ENCODE measurements at regions not wholly inside any gene's neighbourhood (a gene's known extent, or its start where the extent isn't known, plus 50 kb on each side); places are given as distances from the start of the nearest gene placed in this dataset.

DNA sequence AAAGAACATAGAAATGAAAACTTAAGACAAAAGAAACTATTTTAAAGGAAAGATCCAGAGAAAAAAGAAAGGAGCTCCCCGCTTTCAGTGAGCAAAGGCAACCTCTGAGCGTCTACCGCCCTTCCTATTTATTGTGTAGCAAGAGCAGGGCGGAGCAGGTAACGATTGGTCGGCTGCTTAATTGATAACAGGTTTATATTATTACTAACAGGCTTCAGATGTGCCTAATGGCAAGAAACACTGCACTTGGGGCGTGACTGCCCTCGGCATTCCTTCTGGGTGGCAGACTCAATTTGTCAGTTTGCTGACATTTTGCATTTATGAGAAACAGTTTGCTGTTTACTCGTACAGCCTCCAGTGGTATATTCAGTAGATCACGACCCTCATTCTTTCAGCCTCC, 482.7 kb upstream of the C9orf72 start:
- H3K4me1 Mint-ChIP-seq (ENCODE audit: low read depth, unreplicated experiment) = no peaks in the 10 kb centered on the region

DNA sequence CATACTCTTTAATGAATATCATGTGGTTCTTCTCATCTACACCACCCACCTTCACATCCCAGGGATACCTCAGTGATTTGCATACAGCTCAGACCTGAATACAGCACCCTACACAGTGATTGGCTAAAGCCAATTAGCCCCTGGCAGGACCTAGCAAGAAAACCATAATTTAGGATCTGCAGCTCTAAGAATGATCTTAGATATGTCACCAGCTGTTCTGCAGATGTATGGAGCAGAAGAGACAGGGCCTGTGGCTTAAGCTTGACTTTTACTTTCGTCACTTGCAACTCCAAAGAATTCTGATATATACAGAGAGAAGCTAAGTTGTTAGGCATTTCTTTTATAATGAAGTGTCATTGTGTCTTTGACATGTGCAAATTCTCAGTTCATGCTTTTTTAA, 483.2 kb upstream of the C9orf72 start:
- ChIA-PET POLR2A (no interaction called here), CTCF (no interaction called here)
- no TSS peak for BruUV-seq (replicated peaks)
- Mint-ChIP-seq H3K9me3 (ENCODE audit: unreplicated experiment) (no peaks in the 10 kb centered on the region), H3K36me3 (ENCODE audit: insufficient read depth, unreplicated experiment) (no peaks in the 10 kb centered on the region), H3K27ac (ENCODE audit: unreplicated experiment) (no peak overlapping the region), H3K4me3 (ENCODE audit: unreplicated experiment) (no peak overlapping the region), H3K27me3 (ENCODE audit: insufficient read depth, unreplicated experiment) (no peaks in the 10 kb centered on the region), H3K4me1 (ENCODE audit: low read depth, unreplicated experiment) (no peaks in the 10 kb centered on the region)
- H3K4me3 ChIP-seq (ENCODE audit: low read depth, low read length) = no peak overlapping the region
- H3K27me3 ChIP-seq (replicated peaks; ENCODE audit: control insufficient read depth, insufficient read depth, low read length) = no peaks in the 10 kb centered on the region
- DNase-seq = no peak
- intact Hi-C loops (cut with micrococcal nuclease; ENCODE audit: unreplicated experiment) = no loop called here
- H3K4me1 ChIP-seq = no peaks in the 10 kb centered on the region
- H3K9me3 ChIP-seq = no peaks in the 10 kb centered on the region
- TF ChIP-seq, protein P1, sequence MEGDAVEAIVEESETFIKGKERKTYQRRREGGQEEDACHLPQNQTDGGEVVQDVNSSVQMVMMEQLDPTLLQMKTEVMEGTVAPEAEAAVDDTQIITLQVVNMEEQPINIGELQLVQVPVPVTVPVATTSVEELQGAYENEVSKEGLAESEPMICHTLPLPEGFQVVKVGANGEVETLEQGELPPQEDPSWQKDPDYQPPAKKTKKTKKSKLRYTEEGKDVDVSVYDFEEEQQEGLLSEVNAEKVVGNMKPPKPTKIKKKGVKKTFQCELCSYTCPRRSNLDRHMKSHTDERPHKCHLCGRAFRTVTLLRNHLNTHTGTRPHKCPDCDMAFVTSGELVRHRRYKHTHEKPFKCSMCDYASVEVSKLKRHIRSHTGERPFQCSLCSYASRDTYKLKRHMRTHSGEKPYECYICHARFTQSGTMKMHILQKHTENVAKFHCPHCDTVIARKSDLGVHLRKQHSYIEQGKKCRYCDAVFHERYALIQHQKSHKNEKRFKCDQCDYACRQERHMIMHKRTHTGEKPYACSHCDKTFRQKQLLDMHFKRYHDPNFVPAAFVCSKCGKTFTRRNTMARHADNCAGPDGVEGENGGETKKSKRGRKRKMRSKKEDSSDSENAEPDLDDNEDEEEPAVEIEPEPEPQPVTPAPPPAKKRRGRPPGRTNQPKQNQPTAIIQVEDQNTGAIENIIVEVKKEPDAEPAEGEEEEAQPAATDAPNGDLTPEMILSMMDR (IDR thresholded peaks at IDR 0.05; ENCODE audit: insufficient read depth in 1 of 2, low read depth in 1 of 2, low read length in 1 of 2, severe bottlenecking in 1 of 2, unreplicated experiment in 1 of 2) = no peak
- no peaks in the 10 kb centered on the region for H3K36me3 ChIP-seq (ENCODE audit: control insufficient read depth, insufficient read depth, low read length)

More for the DNA sequence above, 482.7 kb upstream of the C9orf72 start:
- Mint-ChIP-seq H3K9me3 (ENCODE audit: unreplicated experiment) (no peaks in the 10 kb centered on the region), H3K4me3 (ENCODE audit: unreplicated experiment) (no peak overlapping the region), H3K36me3 (ENCODE audit: insufficient read depth, unreplicated experiment) (no peaks in the 10 kb centered on the region), H3K27ac (ENCODE audit: unreplicated experiment) (no peak overlapping the region), H3K27me3 (ENCODE audit: insufficient read depth, unreplicated experiment) (no peaks in the 10 kb centered on the region)
- no peak for DNase-seq
- POLR2A ChIA-PET = no interaction called here
- no peak overlapping the region for H3K4me3 ChIP-seq (ENCODE audit: low read depth, low read length)
- H3K9me3 ChIP-seq = no peaks in the 10 kb centered on the region
- CTCF ChIA-PET = no interaction called here
- H3K27me3 ChIP-seq (replicated peaks; ENCODE audit: control insufficient read depth, insufficient read depth, low read length) = no peaks in the 10 kb centered on the region
- intact Hi-C loops (cut with micrococcal nuclease; ENCODE audit: unreplicated experiment) = no loop called here
- no peaks in the 10 kb centered on the region for H3K36me3 ChIP-seq (ENCODE audit: control insufficient read depth, insufficient read depth, low read length)
- TF ChIP-seq, protein P1 (IDR thresholded peaks at IDR 0.05; ENCODE audit: insufficient read depth in 1 of 2, low read depth in 1 of 2, low read length in 1 of 2, severe bottlenecking in 1 of 2, unreplicated experiment in 1 of 2) = no peak
- no peaks in the 10 kb centered on the region for H3K4me1 ChIP-seq
- no TSS peak for BruUV-seq (replicated peaks)

DNA sequence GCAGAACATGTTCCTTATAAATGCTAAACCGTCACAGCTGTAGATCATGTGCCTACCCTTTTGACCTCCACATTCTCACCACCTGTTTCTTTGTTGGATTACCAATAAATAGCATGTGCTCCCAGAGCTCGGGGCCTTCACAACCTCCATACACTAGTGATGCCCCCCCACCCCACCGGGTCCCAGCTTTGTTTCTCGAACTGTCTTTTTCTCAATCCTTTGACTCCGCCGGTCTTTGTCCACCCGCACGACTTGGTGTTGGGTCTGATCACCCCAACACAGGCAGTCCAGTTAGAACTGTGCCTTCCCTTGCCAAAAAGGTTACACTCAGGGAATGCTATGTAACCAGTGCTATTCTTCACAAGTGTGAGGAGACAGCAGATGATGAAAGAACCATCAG, 485.9 kb upstream of the C9orf72 start:
- H3K4me1 ChIP-seq = no peaks in the 10 kb centered on the region
- no peak for DNase-seq
- POLR2A ChIA-PET = no interaction called here
- Mint-ChIP-seq H3K4me3 (ENCODE audit: unreplicated experiment) (no peak overlapping the region), H3K27me3 (ENCODE audit: insufficient read depth, unreplicated experiment) (no peaks in the 10 kb centered on the region), H3K9me3 (ENCODE audit: unreplicated experiment) (no peaks in the 10 kb centered on the region), H3K4me1 (ENCODE audit: low read depth, unreplicated experiment) (no peaks in the 10 kb centered on the region), H3K36me3 (ENCODE audit: insufficient read depth, unreplicated experiment) (no peaks in the 10 kb centered on the region), H3K27ac (ENCODE audit: unreplicated experiment) (no peak overlapping the region)
- no peaks in the 10 kb centered on the region for H3K9me3 ChIP-seq
- TF ChIP-seq, protein P1 (IDR thresholded peaks at IDR 0.05; ENCODE audit: insufficient read depth in 1 of 2, low read depth in 1 of 2, low read length in 1 of 2, severe bottlenecking in 1 of 2, unreplicated experiment in 1 of 2) = no peak
- CTCF ChIA-PET = no interaction called here
- BruUV-seq (replicated peaks) = no TSS peak
- no peaks in the 10 kb centered on the region for H3K27me3 ChIP-seq (replicated peaks; ENCODE audit: control insufficient read depth, insufficient read depth, low read length)
- H3K4me3 ChIP-seq (ENCODE audit: low read depth, low read length) = no peak overlapping the region
- H3K36me3 ChIP-seq (ENCODE audit: control insufficient read depth, insufficient read depth, low read length) = no peaks in the 10 kb centered on the region
- intact Hi-C loops (cut with micrococcal nuclease; ENCODE audit: unreplicated experiment) = no loop called here
